GM12873 (cell line): ENCODE measurements at regions not wholly inside any gene's neighbourhood (a gene's known extent, or its start where the extent isn't known, plus 50 kb on each side); places are given as distances from the start of the nearest gene placed in this dataset.

Experiments used
- TF ChIP-seq, protein P1 (sequence below): IDR thresholded peaks from 2 replicates; pipeline ENCODE4 v1.5.1; 2012; ENCODE audit warnings: low read depth, mild to moderate bottlenecking, moderate library complexity, low read length, control low read depth; ENCODE audit not compliant: insufficient read depth; ENCODE audit errors: missing control alignments

DNA sequence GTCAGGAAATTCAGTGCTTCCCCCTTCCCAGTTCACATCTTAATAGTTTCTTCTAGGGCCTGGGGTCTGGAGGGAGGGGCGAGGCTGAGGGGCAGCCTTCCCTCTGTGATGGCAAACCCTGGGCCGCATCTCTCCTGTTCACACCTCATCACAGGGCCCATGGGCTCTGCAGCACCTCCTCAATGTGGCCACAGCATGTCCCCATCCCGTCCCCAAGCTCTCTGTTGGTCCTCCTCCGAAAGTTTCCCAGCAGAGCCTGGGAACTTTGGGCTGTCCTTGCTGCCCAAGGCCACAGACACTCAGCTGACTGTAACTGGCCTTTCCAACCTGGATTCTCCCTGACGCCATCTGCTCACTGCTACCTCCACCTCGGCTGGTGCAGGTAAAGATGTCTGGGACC lies 112.7 kb upstream of the PTPRM start:
- TF ChIP-seq, protein P1, sequence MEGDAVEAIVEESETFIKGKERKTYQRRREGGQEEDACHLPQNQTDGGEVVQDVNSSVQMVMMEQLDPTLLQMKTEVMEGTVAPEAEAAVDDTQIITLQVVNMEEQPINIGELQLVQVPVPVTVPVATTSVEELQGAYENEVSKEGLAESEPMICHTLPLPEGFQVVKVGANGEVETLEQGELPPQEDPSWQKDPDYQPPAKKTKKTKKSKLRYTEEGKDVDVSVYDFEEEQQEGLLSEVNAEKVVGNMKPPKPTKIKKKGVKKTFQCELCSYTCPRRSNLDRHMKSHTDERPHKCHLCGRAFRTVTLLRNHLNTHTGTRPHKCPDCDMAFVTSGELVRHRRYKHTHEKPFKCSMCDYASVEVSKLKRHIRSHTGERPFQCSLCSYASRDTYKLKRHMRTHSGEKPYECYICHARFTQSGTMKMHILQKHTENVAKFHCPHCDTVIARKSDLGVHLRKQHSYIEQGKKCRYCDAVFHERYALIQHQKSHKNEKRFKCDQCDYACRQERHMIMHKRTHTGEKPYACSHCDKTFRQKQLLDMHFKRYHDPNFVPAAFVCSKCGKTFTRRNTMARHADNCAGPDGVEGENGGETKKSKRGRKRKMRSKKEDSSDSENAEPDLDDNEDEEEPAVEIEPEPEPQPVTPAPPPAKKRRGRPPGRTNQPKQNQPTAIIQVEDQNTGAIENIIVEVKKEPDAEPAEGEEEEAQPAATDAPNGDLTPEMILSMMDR, result no peak

DNA sequence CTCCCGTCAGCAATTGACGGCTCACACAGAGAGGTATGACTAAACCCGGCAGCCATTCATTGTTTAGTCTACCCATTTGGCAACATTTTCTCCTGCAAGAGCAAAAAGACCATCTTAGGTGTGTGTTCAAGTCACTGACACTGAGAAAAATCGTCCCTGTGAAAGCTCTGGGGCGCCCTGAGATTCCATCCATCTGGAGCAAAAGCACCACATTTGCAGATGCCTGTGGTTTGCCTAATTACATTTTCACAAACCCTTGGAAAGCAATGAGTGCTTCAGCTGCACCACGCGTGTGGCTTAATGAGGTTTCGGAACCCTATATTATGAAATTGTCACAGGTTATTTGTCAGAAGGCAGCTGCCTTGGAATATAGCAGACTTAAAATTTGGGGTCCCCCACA lies 110.7 kb upstream of the PTPRM start:
- TF ChIP-seq, protein P1, result no peak

DNA sequence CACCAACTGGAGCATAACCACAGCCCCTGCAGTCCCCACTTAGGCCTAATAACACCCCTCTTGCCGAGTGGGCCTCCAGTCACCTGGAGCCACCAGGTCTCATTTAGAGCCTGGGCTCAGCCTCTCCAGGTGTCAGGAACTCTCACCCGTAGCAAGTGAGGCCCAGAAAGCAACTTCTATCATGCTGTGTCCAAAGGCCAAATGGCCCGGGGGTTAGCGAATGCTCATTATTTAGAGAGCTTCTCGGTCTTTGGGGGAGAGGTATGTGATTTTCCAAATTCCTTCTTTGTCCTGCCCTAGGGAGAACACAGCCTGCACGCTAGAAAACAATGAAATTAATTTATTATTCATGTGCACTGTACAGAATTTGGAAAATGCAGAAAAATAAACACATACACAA lies 109.9 kb upstream of the PTPRM start:
- TF ChIP-seq, protein P1, result no peak

DNA sequence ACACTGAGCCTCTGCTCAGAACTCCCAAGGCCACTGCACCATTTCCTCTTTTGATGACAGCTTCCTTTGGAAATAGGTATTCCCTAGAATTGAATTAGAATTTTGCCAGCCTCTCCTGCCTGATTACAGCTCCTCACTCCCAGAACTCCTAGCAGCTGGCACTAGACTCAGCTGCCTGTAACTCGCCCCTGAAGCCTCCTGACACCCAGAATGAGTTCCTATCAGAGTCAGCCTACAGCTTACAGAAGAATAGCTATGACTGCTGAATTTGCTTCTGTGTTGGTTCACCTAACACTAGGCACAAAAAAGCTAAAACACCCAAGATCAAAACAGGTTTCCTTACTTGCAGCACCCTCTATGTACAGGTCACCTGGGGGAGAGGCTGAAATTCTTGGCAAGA lies 108.2 kb upstream of the PTPRM start:
- TF ChIP-seq, protein P1, result no peak

DNA sequence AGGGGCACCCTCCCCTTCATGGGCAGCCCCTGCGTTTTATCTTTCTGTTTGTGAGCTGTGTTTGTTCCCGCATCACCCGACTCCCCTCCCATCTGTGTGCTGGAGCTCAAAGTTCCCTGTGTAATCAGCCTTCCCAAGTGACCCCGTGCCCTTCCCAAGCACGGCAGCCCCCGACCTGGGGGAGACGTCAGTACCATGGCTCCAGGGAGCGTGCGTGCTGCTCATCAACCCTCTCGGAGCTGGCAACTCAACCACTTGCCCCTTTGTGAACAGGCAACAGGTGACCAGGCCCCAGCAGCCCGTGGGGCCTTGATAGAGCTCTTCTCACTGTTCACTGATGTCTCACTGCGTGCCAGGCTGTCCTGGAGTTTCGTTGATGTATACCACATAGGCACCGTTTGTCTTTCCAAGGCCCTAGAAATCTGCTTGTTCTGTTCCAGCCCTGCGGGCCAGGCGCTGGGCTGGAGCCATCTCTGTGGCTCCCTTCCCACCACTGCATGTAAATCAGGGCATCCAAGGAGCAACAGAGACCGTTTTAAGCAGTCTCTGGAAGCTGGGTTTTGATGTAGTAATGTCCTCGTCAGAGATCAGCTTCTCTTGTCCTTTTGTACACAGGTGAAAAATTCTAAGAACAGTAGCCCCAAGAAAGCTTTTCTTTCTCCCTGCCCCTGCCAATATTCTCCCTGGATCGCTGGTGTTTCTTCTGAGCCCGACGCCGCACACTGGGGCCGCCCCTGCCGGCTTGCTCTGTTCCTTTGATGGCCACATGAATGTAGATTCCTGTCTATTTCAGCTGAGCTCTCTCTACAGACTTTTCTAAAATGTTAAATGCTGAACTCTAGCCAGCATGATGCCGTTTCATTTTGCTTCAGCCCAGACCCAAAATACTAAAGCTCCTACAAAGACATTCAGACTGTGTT lies 107.0 kb upstream of the PTPRM start:
- TF ChIP-seq, protein P1, result no peak

DNA sequence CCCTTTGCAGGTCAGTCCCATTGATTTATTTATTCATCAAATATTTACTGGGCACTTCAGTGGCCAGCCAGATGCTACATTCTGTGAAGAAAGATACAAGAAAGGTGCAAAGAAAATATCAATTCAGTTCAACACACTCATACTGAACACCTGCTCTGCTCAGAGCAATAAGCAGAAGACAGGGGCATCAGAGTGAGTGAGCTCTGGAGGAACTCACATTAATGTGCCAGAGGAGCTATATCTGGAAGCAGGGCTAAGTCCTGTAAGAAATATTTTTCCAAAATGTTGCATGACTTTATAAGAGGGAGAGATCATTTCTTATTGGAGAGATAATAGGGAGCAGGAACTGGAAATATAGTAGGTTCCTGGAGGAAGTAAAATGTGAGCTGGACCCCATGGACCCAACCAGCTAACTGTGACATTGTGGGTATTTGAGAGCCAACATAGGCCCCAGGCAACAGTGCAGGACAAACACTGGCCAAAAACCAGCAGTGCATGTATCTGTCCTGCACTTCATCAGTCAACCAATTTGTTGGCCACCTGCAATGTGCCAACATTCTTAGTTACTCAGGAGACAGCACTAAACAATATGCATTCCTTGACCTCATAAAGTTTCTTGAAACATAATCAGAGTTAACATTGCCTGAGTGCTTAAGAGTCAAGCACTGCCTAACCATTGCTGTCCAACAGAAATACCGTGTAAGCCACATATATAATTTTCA lies 102.7 kb upstream of the PTPRM start:
- TF ChIP-seq, protein P1, result no peak

DNA sequence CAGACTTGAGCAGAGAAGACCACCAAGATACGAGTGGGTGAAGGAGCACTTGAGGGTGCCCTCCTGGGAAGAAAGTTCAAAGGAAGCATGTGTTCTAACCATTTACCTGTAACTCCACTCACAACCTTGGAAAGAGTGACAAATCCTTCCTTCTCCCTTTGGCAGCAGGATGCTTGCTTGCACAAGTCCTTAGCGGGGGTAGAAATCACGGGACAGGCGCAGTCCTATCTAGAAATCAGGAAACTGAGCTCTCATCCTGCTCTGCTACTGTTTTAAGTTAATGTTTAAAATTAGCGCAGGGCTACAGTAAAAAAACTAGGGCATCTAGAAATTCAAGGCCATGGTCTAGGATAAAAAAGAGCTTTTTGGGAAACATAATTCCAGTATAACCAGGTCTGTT lies 100.9 kb upstream of the PTPRM start:
- TF ChIP-seq, protein P1, result no peak
